ENCODE measurements at regions not wholly inside any gene's neighbourhood (a gene's known extent, or its start where the extent isn't known, plus 50 kb on each side); places are given as distances from the start of the nearest gene placed in this dataset.
"Not testable (repeated sequence)": the region's sequence is repeated elsewhere in the genome, so short reads cannot be mapped to it uniquely, and the experiment has no call there.

DNA sequence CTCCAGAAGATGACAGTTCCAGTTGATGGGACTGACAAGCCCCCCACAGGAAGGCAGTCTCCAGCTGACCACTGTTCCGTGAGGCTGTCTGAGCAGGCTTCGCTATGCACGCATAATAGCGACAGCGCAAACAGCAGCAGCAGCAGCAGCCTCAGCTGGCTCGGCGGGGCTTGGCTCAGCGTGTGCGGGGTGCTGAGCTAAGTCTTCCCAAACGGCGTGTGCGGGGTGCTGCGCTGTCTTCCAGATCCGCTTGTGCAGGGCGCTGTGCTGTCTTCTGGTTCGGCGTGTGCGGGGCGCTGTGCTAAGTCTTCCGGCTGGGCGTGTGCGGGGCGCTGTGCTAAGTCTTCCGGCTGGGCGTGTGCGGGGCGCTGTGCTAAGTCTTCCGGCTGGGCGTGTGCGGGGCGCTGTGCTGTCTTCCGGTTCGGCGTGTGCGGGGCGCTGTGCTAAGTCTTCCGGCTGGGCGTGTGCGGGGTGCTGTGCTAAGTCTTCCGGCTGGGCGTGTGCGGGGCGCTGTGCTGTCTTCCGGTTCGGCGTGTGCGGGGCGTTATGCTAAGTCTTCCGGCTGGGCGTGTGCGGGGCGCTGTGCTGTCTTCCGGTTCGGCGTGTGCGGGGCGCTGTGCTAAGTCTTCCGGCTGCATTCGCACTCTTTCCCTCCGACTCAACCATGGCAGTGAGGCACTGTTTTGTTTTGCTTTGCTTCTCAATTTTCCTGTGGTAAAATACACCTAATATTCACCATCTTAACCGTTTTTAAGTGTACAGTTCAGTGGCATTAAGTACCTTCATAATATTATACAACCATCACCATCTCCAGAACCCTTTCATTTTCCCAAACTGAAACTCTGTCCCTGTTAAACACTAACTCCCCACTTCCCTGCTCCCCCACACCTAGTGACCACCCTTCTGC is 156.1 kb downstream of the BMP7 start:
- not testable (repeated sequence) for DNase-seq

DNA sequence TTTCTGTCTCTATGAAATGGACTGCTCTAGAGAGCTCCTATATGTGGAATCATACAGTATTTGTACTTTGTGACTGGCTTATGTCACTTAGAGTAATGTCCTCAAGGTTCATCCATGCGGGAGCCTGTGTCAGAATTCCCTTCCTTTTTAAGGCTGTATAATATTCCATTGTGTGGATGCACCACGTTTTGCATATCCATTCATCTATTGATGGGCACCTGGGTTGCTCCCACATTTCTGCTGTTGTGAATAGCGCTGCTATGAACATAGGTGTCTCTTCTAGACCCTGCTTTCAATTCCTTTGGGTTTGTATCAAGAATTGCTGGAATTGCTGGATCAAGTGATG is 155.4 kb downstream of the BMP7 start:
- no peak for DNase-seq

DNA sequence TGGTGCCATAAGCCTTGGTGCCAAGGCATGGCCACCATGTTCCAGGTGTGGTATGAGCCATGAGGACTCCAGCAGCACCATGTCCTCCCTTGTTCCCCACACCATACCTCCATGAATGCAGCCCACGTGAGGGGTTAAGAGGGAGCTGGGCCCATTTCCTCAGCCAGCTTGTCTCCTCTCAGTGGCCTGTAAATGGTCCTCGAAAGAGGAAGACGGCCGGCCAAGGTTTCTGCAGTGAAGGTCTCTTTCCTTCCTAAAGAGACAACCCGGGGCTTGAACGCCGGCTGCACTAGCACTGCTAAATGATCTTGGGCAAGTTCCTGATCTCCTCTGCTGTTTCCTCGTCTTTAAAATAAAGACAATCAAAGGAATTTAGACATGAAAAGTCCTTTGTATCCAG is 154.0 kb downstream of the BMP7 start:
- no peak for DNase-seq

DNA sequence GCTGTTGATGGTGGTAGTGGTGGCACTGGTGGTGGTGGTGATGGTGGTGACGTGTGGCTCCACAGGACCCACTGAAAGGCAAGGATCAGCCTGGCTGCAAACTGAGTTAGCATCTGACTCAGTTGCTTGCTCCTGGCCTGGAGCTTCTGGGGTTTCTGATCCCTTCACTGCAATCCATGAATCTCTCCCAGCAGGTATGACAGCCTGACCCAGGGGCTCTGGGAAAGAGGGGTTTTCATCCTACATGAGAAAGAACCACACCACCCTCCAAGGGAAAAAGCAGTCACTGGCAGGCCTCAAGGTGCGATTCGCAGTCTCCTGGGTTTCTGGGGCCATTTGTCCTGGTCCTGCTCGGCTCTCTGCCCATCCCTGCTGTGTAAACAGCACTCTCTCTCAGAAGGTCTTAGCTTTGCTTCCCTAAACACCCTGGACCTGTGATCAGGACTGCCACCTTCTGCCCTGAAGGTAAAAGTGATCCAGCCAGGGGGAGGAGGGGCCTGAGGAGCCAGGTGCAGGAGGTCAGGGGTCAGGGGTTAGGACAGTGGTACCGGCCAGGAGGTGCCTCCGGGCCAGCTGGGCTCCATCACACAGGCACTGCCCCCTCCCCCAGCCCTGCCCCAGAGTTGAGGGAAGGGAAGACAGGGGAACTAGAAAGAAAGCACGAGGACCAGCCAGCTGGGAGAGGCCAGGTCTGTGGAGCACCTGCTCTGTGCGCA is 152.0 kb downstream of the BMP7 start:
- no peak for DNase-seq

DNA sequence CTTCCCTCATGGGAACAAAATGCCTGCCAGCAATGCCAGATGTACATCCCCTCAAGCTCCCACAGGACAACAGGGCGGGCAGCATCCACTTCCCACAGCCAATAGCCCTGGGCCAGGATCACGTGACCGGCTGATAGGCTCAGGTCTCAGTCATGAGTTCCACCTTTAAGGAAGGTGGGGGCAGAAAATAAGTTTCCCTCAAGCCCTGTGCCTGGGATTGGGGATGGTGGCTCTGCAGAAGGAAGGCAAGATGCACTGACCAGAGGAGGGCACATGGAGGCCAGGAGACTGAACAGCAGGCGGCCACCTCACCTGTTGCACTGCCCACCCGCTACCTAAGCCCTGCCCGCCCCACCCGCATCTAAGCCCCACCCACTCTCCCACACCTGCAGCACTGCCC is 149.1 kb downstream of the BMP7 start:
- no peak for DNase-seq

DNA sequence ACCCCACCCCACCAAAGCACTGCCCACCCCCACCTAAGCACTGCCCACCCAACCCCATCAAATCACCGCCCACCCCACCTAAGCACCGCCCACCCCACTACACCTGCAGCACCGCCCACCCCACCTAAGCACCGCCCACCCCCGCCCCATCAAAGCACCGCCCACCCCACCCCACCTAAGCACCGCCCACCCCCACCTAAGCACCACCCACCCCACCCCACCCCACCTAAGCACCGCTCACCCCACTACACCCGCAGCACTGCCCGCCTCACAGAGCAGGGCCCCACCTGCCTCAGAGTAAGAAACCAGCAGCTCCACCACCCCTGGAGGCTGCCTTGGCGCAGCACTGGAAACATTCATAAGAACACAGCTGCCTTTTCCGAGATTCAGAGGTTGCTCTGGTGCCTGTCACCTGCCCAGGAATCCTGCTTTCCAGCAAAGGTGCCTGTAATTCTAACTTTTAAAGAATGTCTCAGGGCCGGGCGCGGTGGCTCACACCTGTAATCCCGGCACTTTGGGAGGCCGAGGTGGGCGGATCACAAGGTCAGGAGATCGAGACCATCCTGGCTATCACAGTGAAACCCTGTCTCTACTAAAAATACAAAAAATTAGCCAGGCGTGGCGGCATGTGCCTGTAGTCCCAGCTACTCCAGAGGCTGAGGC is 148.2 kb downstream of the BMP7 start:
- no peak for DNase-seq
